Liver (tissue), 8 donors: ENCODE measurements at regions not wholly inside any gene's neighbourhood (a gene's known extent, or its start where the extent isn't known, plus 50 kb on each side); places are given as distances from the start of the nearest gene placed in this dataset.
A peak's percentile ranks its signal among the peaks of the same experiment; 100 is the strongest.
"Not testable (repeated sequence)": the region's sequence is repeated elsewhere in the genome, so short reads cannot be mapped to it uniquely, and the experiment has no call there.

Experiments
- DNase-seq: peaks from one replicate; pipeline ENCODE4 v3.0.0-alpha.2; 2017; ENCODE audit warnings: low spot score
- H3K27ac ChIP-seq, 2 donors: one replicate each; pipeline ENCODE4 v1.7.0; 2013; ENCODE audit warnings: inconsistent platforms in 2 of 2, low read length in 2 of 2, control low read depth in 1 of 2, low read depth in 1 of 2, mild to moderate bottlenecking in 1 of 2
- H3K27me3 ChIP-seq, 4 donors: one replicate each; pipeline versions ENCODE4 v1.6.1 to v1.7.0; 2013; ENCODE audit warnings: low read length in 3 of 4, inconsistent platforms in 1 of 4, mild to moderate bottlenecking in 1 of 4, moderate library complexity in 1 of 4; ENCODE audit not compliant: control insufficient read depth in 4 of 4, insufficient read depth in 4 of 4
- H3K36me3 ChIP-seq, 4 donors: one replicate each; pipeline versions ENCODE4 v1.6.1 to v1.7.0; 2013; ENCODE audit warnings: low read length in 3 of 4, mild to moderate bottlenecking in 3 of 4, low read depth in 1 of 4, moderate library complexity in 1 of 4; ENCODE audit not compliant: control insufficient read depth in 4 of 4, insufficient read depth in 3 of 4
- H3K4me1 ChIP-seq, 4 donors: one replicate each; pipeline versions ENCODE4 v1.6.1 to v1.7.0; 2013; ENCODE audit warnings: low read length in 3 of 4, mild to moderate bottlenecking in 3 of 4, moderate library complexity in 1 of 4; ENCODE audit not compliant: control insufficient read depth in 4 of 4, insufficient read depth in 4 of 4
- H3K4me3 ChIP-seq, 3 donors: one replicate each; pipeline versions ENCODE4 v1.6.1 to v1.7.0; 2013; ENCODE audit warnings: low read length in 3 of 3, control low read depth in 1 of 3, low read depth in 1 of 3, mild to moderate bottlenecking in 1 of 3
- H3K9ac ChIP-seq, 2 donors: one replicate each; pipeline ENCODE4 v1.7.0; 2013; ENCODE audit warnings: low read length in 2 of 2, mild to moderate bottlenecking in 2 of 2, moderate library complexity in 2 of 2, control low read depth in 1 of 2, low read depth in 1 of 2
- H3K9me3 ChIP-seq, 4 donors: one replicate each; pipeline versions ENCODE4 v1.6.1 to v1.7.0; 2013; ENCODE audit warnings: low read length in 3 of 4; ENCODE audit not compliant: control insufficient read depth in 4 of 4
- ATF3 ChIP-seq: IDR thresholded peaks from 2 replicates; pipeline ENCODE4 v1.6.1; 2016; ENCODE audit warnings: antibody characterized with exemption
- EGR1 ChIP-seq, 2 donors: IDR thresholded peaks; 2 replicates each; pipeline ENCODE4 v1.6.1; 2016 to 2018; ENCODE audit warnings: antibody characterized with exemption in 2 of 2, low read depth in 2 of 2
- FOXA1 ChIP-seq: IDR thresholded peaks from 2 replicates; pipeline ENCODE4 v1.6.1; 2016; ENCODE audit warnings: antibody characterized with exemption
- FOXA2 ChIP-seq: IDR thresholded peaks from 2 replicates; pipeline ENCODE4 v1.6.1; 2016; ENCODE audit warnings: antibody characterized with exemption
- GABPA ChIP-seq, 2 donors: IDR thresholded peaks in 1 of 2; conservative IDR thresholded peaks in 1 of 2; 2 replicates each; pipeline ENCODE4 v1.6.1; 2016; ENCODE audit warnings: antibody characterized with exemption in 2 of 2, mild to moderate bottlenecking in 1 of 2, moderate library complexity in 1 of 2
- HNF4A ChIP-seq, 2 donors: conservative IDR thresholded peaks; 2 replicates each; pipeline ENCODE4 v1.6.1; 2016; ENCODE audit warnings: antibody characterized with exemption in 2 of 2, mild to moderate bottlenecking in 2 of 2
- HNF4G ChIP-seq: IDR thresholded peaks from 2 replicates; pipeline ENCODE4 v1.6.1; 2016; ENCODE audit warnings: antibody characterized with exemption
- JUND ChIP-seq, 2 donors: IDR thresholded peaks; 2 replicates each; pipeline ENCODE4 v1.6.1; 2016; ENCODE audit warnings: antibody characterized with exemption in 2 of 2
- NR2F2 ChIP-seq: IDR thresholded peaks from 2 replicates; pipeline ENCODE4 v1.6.1; 2016; ENCODE audit warnings: antibody characterized with exemption
- RAD21 ChIP-seq, 2 donors: IDR thresholded peaks; 2 replicates each; pipeline ENCODE4 v1.6.1; 2016; ENCODE audit warnings: antibody characterized with exemption in 2 of 2, mild to moderate bottlenecking in 2 of 2
- REST ChIP-seq: IDR thresholded peaks from 2 replicates; pipeline ENCODE4 v1.6.1; 2016; ENCODE audit warnings: antibody characterized with exemption, mild to moderate bottlenecking
- RXRA ChIP-seq, 2 donors: IDR thresholded peaks; 2 replicates each; pipeline ENCODE4 v1.6.1; 2017 to 2018; ENCODE audit warnings: antibody characterized with exemption in 2 of 2, mild to moderate bottlenecking in 1 of 2
- SP1 ChIP-seq: IDR thresholded peaks from 2 replicates; pipeline ENCODE4 v1.6.1; 2018; ENCODE audit warnings: antibody characterized with exemption, mild to moderate bottlenecking
- TAF1 ChIP-seq: conservative IDR thresholded peaks from 2 replicates; pipeline ENCODE4 v1.6.1; 2016; ENCODE audit warnings: antibody characterized with exemption, mild to moderate bottlenecking
- YY1 ChIP-seq: IDR thresholded peaks from 2 replicates; pipeline ENCODE4 v1.6.1; 2016; ENCODE audit warnings: antibody characterized with exemption, mild to moderate bottlenecking
- WGBS: extraction: QIAGEN DNeasy Blood & Tissue Kit; methylation state at CpG from one replicate; pipeline ENCODE4 v1.1.7; 2013; 5-methylcytosine and 5-hydroxymethylcytosine counted together
- TF ChIP-seq, protein P1 (sequence below): IDR thresholded peaks from 2 replicates; pipeline ENCODE4 v1.6.1; 2016; ENCODE audit warnings: antibody characterized with exemption
- TF ChIP-seq, protein P2 (sequence below): IDR thresholded peaks from 2 replicates; pipeline ENCODE4 v1.6.1; 2016; ENCODE audit warnings: antibody characterized with exemption
- TF ChIP-seq, protein P3 (sequence below): fragments of 150-350 bp; IDR thresholded peaks from 2 replicates; pipeline ENCODE4 v1.5.1; 2017; ENCODE audit warnings: improper control_type of control experiment, low read depth, low read length; ENCODE audit not compliant: missing input control
- donor health status: healthy.
- donor health status: healthy.
- donor health status: healthy.
- donor health status: healthy.
- donor health status: healthy.

DNA sequence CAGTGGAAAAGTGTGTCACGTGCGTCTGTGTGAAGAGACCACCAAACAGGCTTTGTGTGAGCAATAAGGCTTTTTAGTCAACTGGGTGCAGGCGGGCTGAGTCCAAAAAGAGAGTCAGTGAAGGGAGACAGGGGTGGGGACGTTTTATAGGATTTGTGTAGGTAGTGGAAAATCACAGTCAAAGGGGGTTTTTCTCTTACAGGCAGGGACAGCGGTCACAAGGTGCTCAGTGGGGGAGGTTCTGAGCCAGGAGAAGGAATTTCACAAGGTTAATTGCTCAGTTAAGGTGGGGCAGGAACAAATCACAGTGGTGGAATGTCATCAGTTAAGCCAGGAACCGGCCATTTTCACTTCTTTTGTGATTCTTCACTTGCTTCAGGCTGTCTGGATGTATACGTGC lies 141.1 kb upstream of the KCNK1 start:
- peak overlapping the region in 1 of 2 donors; percentile 38 for H3K27ac ChIP-seq
- WGBS, result 90% methylated on average over 7 of the region's 7 CpGs
- DNase-seq, result not testable (repeated sequence)

GRCh38 chr1:233473549-233474204 lies 140.2 kb upstream of the KCNK1 start:
- WGBS, result 33% methylated on average over 11 of the region's 11 CpGs
- Histone ChIP-seq H3K9me3 (no peaks in the 10 kb centered on the region), H3K4me3 (no peak overlapping the region), H3K27me3 (no peaks in the 10 kb centered on the region), H3K9ac (peak overlapping the region; percentile 7 to 38), H3K36me3 (no peaks in the 10 kb centered on the region), H3K27ac (peak overlapping the region; percentile 56 to 79), H3K4me1 (peaks cover 2 to 29% (median 22%) of the 10 kb centered on the region in 4 donors)
- DNase-seq, result no peak
- TF ChIP-seq JUND (IDR thresholded peaks at IDR 0.05), result peak in 1 of 2 donors; percentile 80
- peak; percentile 90 to 95 for TF ChIP-seq HNF4A (conservative IDR thresholded peaks at IDR 0.05)
- TF ChIP-seq, protein P1, sequence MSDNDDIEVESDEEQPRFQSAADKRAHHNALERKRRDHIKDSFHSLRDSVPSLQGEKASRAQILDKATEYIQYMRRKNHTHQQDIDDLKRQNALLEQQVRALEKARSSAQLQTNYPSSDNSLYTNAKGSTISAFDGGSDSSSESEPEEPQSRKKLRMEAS, result peak; percentile 69
- TF ChIP-seq HNF4G, result peak; percentile 10
- peak; percentile 58 for TF ChIP-seq REST
- peak; percentile 68 for TF ChIP-seq YY1
- no peak for TF ChIP-seq ATF3
- TF ChIP-seq RAD21 (IDR thresholded peaks at IDR 0.05), result peak; percentile 61 to 74
- TF ChIP-seq FOXA1, result peak; percentile 93
- TF ChIP-seq, protein P2, sequence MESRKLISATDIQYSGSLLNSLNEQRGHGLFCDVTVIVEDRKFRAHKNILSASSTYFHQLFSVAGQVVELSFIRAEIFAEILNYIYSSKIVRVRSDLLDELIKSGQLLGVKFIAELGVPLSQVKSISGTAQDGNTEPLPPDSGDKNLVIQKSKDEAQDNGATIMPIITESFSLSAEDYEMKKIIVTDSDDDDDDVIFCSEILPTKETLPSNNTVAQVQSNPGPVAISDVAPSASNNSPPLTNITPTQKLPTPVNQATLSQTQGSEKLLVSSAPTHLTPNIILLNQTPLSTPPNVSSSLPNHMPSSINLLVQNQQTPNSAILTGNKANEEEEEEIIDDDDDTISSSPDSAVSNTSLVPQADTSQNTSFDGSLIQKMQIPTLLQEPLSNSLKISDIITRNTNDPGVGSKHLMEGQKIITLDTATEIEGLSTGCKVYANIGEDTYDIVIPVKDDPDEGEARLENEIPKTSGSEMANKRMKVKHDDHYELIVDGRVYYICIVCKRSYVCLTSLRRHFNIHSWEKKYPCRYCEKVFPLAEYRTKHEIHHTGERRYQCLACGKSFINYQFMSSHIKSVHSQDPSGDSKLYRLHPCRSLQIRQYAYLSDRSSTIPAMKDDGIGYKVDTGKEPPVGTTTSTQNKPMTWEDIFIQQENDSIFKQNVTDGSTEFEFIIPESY, result peak; percentile 65
- peak in 1 of 2 donors; percentile 14 for TF ChIP-seq GABPA (IDR thresholded peaks at IDR 0.05 in 1 of 2, conservative IDR thresholded peaks at IDR 0.05 in 1 of 2)
- TF ChIP-seq, protein P3, sequence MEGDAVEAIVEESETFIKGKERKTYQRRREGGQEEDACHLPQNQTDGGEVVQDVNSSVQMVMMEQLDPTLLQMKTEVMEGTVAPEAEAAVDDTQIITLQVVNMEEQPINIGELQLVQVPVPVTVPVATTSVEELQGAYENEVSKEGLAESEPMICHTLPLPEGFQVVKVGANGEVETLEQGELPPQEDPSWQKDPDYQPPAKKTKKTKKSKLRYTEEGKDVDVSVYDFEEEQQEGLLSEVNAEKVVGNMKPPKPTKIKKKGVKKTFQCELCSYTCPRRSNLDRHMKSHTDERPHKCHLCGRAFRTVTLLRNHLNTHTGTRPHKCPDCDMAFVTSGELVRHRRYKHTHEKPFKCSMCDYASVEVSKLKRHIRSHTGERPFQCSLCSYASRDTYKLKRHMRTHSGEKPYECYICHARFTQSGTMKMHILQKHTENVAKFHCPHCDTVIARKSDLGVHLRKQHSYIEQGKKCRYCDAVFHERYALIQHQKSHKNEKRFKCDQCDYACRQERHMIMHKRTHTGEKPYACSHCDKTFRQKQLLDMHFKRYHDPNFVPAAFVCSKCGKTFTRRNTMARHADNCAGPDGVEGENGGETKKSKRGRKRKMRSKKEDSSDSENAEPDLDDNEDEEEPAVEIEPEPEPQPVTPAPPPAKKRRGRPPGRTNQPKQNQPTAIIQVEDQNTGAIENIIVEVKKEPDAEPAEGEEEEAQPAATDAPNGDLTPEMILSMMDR, result no peak
- TF ChIP-seq FOXA2, result peak; percentile 96
- TF ChIP-seq TAF1, result no peak
- peak; percentile 41 for TF ChIP-seq NR2F2
- TF ChIP-seq EGR1 (IDR thresholded peaks at IDR 0.05; ENCODE audit: low read depth in 2 of 2), result no peak
- TF ChIP-seq SP1, result peak; percentile 88
- peak; percentile 83 to 95 for TF ChIP-seq RXRA (IDR thresholded peaks at IDR 0.05)

More for the DNA sequence above, 141.1 kb upstream of the KCNK1 start:
- not testable (repeated sequence) for H3K9me3 ChIP-seq, H3K4me3 ChIP-seq, H3K27me3 ChIP-seq, H3K9ac ChIP-seq, H3K36me3 ChIP-seq
- H3K4me1 ChIP-seq, result peaks cover 2 to 23% (median 18%) of the 10 kb centered on the region in 4 donors
